Caco-2 (cell line): ENCODE measurements at regions not wholly inside any gene's neighbourhood (a gene's known extent, or its start where the extent isn't known, plus 50 kb on each side); places are given as distances from the start of the nearest gene placed in this dataset.

Experiments used
- BruUV-seq: library from RNA; stranded (reverse); fragments of 400-500 nt; replicated peaks from 2 replicates; lab custom pipeline; 2021; lab: Mats Ljungman, UMichigan
- CTCF ChIA-PET: fragments of 300-600 bp; sonication (Branson Sonifier 250); formaldehyde crosslinking; loops from one replicate; lab custom pipeline; 2022; ENCODE audit warnings: antibody characterized with exemption; lab: Charles Lee
- POLR2A ChIA-PET: fragments of 300-600 bp; sonication (Branson Sonifier 250); formaldehyde crosslinking; loops from one replicate; lab custom pipeline; 2022; ENCODE audit warnings: antibody characterized with exemption; lab: Charles Lee
- DNase-seq, 2 experiments: peaks; one replicate each; pipeline versions ENCODE4 v3.0.0 to v3.0.0-alpha.2; 2020 to 2022
- H3K27me3 ChIP-seq: replicated peaks from 2 replicates; pipeline ENCODE4 v1.6.0; 2011; ENCODE audit warnings: low read length; ENCODE audit not compliant: control insufficient read depth, insufficient read depth
- H3K36me3 ChIP-seq: 2 replicates; pipeline ENCODE4 v1.5.1; 2011; ENCODE audit warnings: low read length; ENCODE audit not compliant: control insufficient read depth, insufficient read depth
- H3K4me1 ChIP-seq: fragments of 250-450 bp; sonication (Bioruptor Pico); 2 replicates; pipeline ENCODE4 v1.5.1; 2020; ENCODE audit warnings: mild to moderate bottlenecking
- H3K4me3 ChIP-seq: 2 replicates; pipeline ENCODE4 v1.5.1; 2011; ENCODE audit warnings: low read depth, mild to moderate bottlenecking, control low read depth, low read length
- H3K9me3 ChIP-seq: fragments of 250-450 bp; sonication (Bioruptor Pico); 2 replicates; pipeline ENCODE4 v1.5.1; 2020; ENCODE audit warnings: mild to moderate bottlenecking, moderate library complexity
- H3K27ac Mint-ChIP-seq: one replicate; pipeline ENCODE4 v1.8.0; 2022; ENCODE audit warnings: mixed read lengths; ENCODE audit not compliant: unreplicated experiment
- H3K27me3 Mint-ChIP-seq: one replicate; pipeline ENCODE4 v1.8.0; 2022; ENCODE audit warnings: mixed read lengths; ENCODE audit not compliant: insufficient read depth, unreplicated experiment
- H3K36me3 Mint-ChIP-seq: one replicate; pipeline ENCODE4 v1.8.0; 2022; ENCODE audit warnings: mild to moderate bottlenecking, mixed read lengths; ENCODE audit not compliant: insufficient read depth, unreplicated experiment
- H3K4me1 Mint-ChIP-seq: one replicate; pipeline ENCODE4 v1.8.0; 2022; ENCODE audit warnings: low read depth, mixed read lengths; ENCODE audit not compliant: unreplicated experiment
- H3K4me3 Mint-ChIP-seq: one replicate; pipeline ENCODE4 v1.8.0; 2022; ENCODE audit warnings: mild to moderate bottlenecking, moderate library complexity, mixed read lengths; ENCODE audit not compliant: unreplicated experiment
- H3K9me3 Mint-ChIP-seq: one replicate; pipeline ENCODE4 v1.8.0; 2022; ENCODE audit warnings: mixed read lengths; ENCODE audit not compliant: unreplicated experiment
- CTCF ChIP-seq, 2 experiments: fragments of 200-600 bp in 1 of 2; IDR thresholded peaks; 1 replicate in 1 of 2; 2 replicates in 1 of 2; pipeline versions ENCODE4 v1.5.1 to v1.8.0; 2011 to 2022; ENCODE audit warnings: antibody characterized with exemption in 1 of 2, control low read depth in 1 of 2, inconsistent platforms in 1 of 2, low read depth in 1 of 2, low read length in 1 of 2, mild to moderate bottlenecking in 1 of 2, moderate library complexity in 1 of 2; ENCODE audit not compliant: insufficient read depth in 1 of 2, severe bottlenecking in 1 of 2, unreplicated experiment in 1 of 2
- intact Hi-C: fragments of 100-400 bp; cut with micrococcal nuclease; formaldehyde crosslinking; loops from one replicate; pipeline ENCODE4 v1.10.0; 2022; ENCODE audit not compliant: unreplicated experiment

- no TSS peak for BruUV-seq
- H3K27ac Mint-ChIP-seq = no peak overlapping the region
- POLR2A ChIA-PET = no interaction called here
Observed at GRCh38 chr4:137116144-137116543, 416.1 kb downstream of the PCDH18 start.

GRCh38 chr4:137106733-137107132 is 425.6 kb downstream of the PCDH18 start:
- Mint-ChIP-seq H3K27ac (no peak overlapping the region), H3K27me3 (no peaks in the 10 kb centered on the region), H3K9me3 (no peaks in the 10 kb centered on the region), H3K4me1 (no peaks in the 10 kb centered on the region), H3K36me3 (no peaks in the 10 kb centered on the region), H3K4me3 (no peak overlapping the region)
- DNase-seq = no peak
- intact Hi-C loops = no loop called here
- TF ChIP-seq CTCF (IDR thresholded peaks at IDR 0.05; ENCODE audit: insufficient read depth in 1 of 2, low read depth in 1 of 2, low read length in 1 of 2, severe bottlenecking in 1 of 2, unreplicated experiment in 1 of 2) = no peak
- Histone ChIP-seq H3K36me3 (no peaks in the 10 kb centered on the region), H3K4me3 (no peak overlapping the region), H3K27me3 (no peaks in the 10 kb centered on the region), H3K4me1 (no peaks in the 10 kb centered on the region), H3K9me3 (no peaks in the 10 kb centered on the region)
- no TSS peak for BruUV-seq
- CTCF ChIA-PET = no interaction called here
- POLR2A ChIA-PET = no interaction called here

More at GRCh38 chr4:137116144-137116543, 416.1 kb downstream of the PCDH18 start:
- CTCF ChIA-PET = no interaction called here
- no peak overlapping the region for H3K4me3 Mint-ChIP-seq
- no peaks in the 10 kb centered on the region for H3K9me3 Mint-ChIP-seq
- no peaks in the 10 kb centered on the region for H3K27me3 Mint-ChIP-seq
- no peaks in the 10 kb centered on the region for H3K4me1 Mint-ChIP-seq
- H3K36me3 Mint-ChIP-seq = no peaks in the 10 kb centered on the region
- no peaks in the 10 kb centered on the region for H3K4me1 ChIP-seq
- no peaks in the 10 kb centered on the region for H3K9me3 ChIP-seq
- DNase-seq = no peak
- intact Hi-C loops = no loop called here
- no peaks in the 10 kb centered on the region for H3K36me3 ChIP-seq
- no peak overlapping the region for H3K4me3 ChIP-seq
- TF ChIP-seq CTCF (IDR thresholded peaks at IDR 0.05; ENCODE audit: insufficient read depth in 1 of 2, low read depth in 1 of 2, low read length in 1 of 2, severe bottlenecking in 1 of 2, unreplicated experiment in 1 of 2) = no peak
- H3K27me3 ChIP-seq = no peaks in the 10 kb centered on the region

GRCh38 chr4:137106287-137106686 is 426.0 kb downstream of the PCDH18 start:
- ChIA-PET POLR2A (no interaction called here), CTCF (no interaction called here)
- Histone ChIP-seq H3K9me3 (no peaks in the 10 kb centered on the region), H3K4me1 (no peaks in the 10 kb centered on the region), H3K36me3 (no peaks in the 10 kb centered on the region), H3K27me3 (no peaks in the 10 kb centered on the region), H3K4me3 (no peak overlapping the region)
- Mint-ChIP-seq H3K27me3 (no peaks in the 10 kb centered on the region), H3K27ac (no peak overlapping the region), H3K4me3 (no peak overlapping the region), H3K9me3 (no peaks in the 10 kb centered on the region), H3K4me1 (no peaks in the 10 kb centered on the region), H3K36me3 (no peaks in the 10 kb centered on the region)
- intact Hi-C loops = no loop called here
- DNase-seq = no peak
- BruUV-seq = no TSS peak
- no peak for TF ChIP-seq CTCF (IDR thresholded peaks at IDR 0.05; ENCODE audit: insufficient read depth in 1 of 2, low read depth in 1 of 2, low read length in 1 of 2, severe bottlenecking in 1 of 2, unreplicated experiment in 1 of 2)
